Activated CD8-positive, alpha-beta memory T cell treated with anti-CD3 and anti-CD28 coated beads for 36 hours (primary cell): ENCODE measurements at regions not wholly inside any gene's neighbourhood (a gene's known extent, or its start where the extent isn't known, plus 50 kb on each side); places are given as distances from the start of the nearest gene placed in this dataset.

ENCODE experiments used
- CTCF ChIA-PET: fragments of 350-600 bp; sonication (Branson Sonifier 250); formaldehyde crosslinking; loops from one replicate; lab custom pipeline; 2021; ENCODE audit warnings: antibody characterized with exemption; lab: Charles Lee
- POLR2A ChIA-PET: fragments of 350-600 bp; sonication (Branson Sonifier 250); formaldehyde crosslinking; loops from one replicate; lab custom pipeline; 2021; ENCODE audit warnings: antibody characterized with exemption; lab: Charles Lee

DNA sequence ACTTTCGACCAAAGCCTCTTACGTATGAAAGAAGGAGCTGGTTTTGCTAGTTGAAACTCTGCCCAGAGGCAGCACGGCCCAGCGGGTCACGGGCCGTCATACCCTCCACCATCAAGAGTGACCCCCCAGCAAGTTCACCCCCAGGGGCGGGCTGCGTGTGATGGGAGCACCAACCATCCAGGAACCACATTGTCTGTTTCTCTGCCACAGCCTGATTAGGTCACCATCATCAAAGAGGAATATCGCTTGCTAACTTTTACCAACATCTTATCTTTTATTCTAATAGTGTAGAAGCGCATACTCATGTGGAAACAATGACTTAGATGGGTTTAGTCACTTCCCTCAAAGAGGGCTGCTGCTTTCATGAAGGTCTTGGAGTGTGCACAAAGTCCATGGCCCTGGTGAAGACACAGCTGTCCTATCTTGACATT is 116.6 kb upstream of the SMIM21 start:
- POLR2A ChIA-PET: no interaction called here

DNA sequence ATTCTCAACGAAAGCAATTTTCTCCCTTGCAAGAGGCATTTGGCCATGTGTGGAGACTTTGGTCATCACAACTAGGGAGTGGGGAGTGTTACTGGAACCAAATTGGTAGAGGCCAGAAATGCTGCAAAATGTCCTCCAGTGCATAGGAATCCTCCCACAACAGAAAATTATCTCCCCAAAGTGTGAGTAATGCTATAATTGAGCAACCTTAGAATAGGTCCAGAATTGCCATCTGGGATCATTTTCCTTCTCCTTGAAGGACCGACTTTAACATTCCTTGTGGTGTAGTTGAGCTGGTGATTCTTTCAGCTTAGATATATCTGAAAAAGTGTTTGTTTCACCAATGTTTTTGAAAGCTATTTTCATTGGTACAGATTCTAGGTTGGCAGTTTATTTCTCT is 111.2 kb upstream of the SMIM21 start:
- ChIA-PET CTCF (no interaction called here), POLR2A (no interaction called here)

More for the DNA sequence above, 116.6 kb upstream of the SMIM21 start:
- CTCF ChIA-PET: no interaction called here

DNA sequence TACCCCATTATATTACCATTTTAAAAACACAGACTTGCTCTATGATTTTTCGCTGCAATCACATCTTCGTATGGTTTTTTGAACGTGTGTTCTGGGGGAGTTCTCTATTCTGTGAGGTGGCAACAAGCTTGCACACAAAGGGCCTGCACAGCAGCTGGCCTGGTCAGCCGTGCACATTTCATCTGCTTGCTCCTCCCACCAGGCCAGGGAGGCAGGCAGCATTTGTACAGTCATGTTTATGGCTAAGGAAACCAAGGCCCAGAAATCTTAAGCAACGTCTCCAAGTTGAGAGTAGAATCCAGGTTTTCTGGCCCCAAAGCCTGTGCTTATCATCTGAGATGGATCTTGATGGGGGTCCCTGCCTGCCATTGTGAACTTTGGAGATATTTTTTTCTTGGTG is 106.4 kb upstream of the SMIM21 start:
- POLR2A ChIA-PET: no interaction called here
- CTCF ChIA-PET: interaction anchor here (0.6 kb wide), 1 partner anchor 270 kb away, joined by 4 read pairs; no protein-coding TSS in a partner anchor

DNA sequence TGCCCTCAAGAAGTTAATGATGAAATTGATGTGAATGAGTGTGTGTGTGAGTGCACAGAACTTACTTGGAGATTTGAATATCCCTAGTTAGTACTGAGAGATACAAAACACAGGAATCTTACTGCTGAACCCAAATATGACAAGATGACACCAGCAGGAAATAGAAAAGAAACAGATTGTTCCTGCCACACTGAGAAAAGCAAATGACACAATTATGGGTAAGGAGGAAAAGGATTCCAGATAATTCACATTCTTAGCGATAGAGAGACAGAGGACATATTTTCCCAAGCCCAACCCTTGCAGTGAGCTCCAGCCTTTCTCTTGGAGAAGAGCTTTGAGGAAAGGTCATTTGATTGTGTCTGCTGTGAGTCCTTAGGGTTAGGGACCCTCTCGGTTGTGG is 105.7 kb upstream of the SMIM21 start:
- POLR2A ChIA-PET: no interaction called here
- CTCF ChIA-PET: interaction anchor here (0.6 kb wide), 1 partner anchor 269 kb away, joined by 4 read pairs; no protein-coding TSS in a partner anchor

DNA sequence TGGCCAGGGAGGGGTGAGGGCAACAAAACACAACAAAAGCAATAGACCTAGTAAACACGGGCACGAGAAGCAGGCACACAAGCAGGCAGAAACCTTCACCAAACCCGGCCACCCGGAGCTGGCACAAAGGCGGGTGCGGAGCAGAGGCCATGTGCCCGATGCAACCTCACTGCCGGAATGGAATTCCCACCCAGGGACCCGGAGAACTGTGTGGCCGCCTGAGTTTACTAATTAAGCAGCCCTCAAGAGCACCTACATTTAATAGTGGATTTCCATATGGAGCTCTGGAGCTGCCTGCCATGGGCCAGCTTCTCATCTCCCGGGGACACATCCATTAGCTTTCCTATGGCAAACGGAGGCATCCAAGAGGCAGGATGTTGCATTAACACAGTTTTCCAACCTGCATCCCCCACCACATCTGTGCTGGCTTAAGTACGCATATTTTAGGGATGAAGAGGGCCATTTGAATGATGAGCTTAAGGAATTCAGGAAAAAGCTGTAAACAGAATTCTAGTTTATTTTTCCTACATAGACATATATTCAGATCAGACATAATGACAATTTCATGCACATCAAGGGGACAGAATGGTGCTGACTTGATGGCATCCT is 104.5 kb upstream of the SMIM21 start:
- ChIA-PET POLR2A (no interaction called here), CTCF (no interaction called here)

DNA sequence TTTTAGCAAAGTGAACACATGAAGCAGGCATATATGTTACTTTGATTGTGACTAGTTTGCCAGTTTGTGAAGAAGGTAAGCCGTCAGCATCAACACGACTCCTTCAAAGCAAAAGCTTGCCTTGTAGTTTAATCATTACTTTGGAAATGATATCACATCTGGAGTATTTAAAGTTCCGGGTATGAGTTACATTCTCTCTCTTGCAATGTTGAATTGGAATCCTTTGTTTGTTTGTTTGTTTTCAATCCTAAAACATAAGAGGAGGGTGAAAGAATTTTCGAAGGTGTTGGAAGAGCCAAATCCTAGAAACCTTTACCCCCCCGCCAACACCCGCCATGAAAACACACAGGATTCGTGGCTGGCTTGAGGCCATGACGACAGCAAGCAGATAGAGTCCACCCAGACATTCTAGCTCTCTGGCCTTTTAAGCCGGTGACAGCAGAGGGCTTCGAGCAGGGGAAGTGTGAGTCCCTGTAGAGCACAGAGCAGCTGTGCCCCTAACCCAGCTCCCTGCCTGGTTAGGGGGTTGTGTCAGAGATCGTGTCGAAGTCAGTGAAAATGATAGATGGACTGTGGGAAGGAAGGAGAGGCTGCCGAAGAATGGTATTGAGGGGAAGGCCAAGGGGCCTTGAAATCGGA is 103.8 kb upstream of the SMIM21 start:
- POLR2A ChIA-PET: no interaction called here
- CTCF ChIA-PET: no interaction called here

DNA sequence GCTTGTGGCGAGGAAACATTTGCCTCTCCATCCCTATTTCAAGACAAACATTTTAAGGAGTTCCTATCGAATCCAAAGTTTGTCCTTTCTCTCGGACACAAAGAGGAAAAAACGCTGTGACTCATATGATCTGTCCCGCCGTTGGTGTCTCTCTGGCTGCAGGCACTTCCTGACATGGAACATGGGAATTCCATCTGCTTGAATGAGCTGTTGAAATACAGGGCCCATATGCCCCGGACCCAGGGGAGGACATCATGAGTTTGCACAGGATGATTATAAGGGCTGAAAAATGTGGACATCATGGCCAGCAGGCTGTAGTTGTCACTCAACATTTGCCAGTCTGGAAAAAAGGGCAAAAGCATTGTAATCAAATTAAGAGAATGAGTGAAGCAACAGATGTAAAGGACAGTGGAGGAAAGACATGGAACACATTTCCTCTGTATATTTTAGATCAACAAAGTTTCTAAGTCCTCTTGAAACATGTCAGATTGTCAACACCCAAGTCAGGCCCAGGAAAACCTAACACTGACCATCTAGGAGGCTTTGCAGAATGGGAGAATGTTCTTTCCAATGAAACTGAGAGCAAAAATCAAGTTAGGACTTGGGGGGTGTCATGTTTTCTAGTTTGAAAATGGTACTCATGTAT is 103.2 kb upstream of the SMIM21 start:
- CTCF ChIA-PET: no interaction called here
- POLR2A ChIA-PET: no interaction called here

DNA sequence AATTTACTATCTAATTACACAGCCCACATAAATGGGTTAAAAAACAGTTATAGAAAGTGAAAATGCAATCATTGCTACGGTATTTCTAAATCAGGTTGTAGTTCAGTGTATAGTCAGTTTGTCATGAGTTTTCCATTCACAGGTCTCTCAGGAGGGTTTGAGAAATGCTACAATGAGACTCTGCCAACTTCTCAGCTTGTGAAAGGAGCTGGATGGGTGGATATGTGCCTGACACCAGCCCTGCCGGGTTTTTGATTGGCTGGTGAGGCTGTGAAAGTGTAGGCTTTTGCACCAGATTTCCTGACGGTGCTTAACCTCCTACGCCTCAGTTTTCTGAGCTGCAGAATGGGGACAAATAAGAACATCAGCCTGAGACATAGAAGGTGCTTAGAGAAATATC is 102.6 kb upstream of the SMIM21 start:
- CTCF ChIA-PET: no interaction called here
- POLR2A ChIA-PET: no interaction called here

DNA sequence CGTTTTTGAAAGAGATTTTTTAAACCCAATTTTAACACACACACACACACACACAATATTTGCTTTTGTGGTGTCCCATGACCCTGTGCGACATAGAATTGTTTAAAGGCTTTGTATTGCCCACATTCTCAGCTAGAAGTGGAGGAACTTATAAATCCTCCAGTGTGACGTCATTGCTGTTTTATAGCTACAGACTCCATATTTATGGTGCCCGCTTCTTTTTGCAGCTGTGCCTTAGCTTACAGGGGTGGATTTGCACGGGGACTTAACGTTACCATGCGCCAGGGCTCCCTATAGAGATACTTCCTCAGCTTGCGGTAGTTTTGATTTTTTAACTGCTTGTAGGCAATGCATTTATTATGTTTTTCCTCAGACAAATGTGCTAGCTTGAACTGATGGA is 101.9 kb upstream of the SMIM21 start:
- ChIA-PET POLR2A (no interaction called here), CTCF (no interaction called here)

DNA sequence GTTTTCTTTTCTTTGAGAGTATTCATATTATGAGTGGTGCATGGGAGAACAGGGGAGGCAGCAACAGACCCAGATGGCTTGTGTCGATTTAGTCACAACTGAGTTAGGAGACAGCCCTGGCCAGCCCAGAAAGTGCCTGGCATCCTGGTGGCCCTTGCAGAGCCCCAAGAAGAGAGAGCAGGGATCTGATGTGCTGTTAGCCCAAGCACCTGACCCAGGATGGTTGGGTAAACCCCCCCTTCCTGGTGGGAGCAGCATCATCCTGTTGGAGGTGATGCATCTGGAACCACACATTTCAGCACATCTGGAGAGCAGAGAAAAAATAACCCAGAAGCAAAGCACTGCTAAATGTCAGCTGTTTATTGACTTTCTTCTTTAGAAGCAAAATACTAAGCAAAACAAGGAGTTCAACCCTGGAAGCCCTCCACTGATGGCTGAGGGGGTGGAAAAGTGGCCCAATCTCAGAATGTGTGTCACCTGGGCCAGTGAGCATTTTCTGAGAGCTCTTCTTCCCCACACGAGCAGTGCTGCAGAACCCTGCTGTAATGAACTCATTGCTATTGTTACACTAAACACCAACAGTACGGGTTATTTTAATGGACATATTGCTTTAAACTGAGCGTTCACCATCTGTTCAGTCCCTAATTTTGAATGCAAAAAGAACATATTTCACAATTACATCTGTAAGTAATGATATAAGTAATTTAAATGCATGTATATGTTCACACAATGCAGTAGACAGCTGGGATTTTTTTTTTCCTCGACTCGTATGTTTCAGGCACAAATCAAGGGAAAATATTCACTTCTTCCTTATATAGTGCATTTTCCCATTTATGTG is 100.6 kb upstream of the SMIM21 start:
- ChIA-PET CTCF (no interaction called here), POLR2A (no interaction called here)

DNA sequence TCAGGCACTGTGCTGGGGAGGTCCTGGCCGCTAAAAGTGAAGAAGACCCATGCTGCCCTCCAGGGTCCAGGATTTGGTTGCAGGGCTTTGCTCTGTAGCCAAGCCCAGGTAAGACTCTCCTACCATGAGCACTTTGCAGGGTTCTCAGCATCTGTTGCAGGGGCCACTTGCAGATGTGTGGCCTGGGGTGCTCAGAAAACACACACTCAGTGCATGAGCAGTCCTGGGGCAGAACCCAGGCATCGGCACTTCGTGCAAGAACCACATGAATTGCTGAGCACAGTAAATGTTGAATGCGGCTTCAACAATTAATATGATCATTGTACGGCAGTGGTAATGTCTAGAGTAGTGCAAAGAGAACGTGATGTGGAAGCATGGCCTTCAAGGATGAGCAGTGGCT is 98.5 kb upstream of the SMIM21 start:
- CTCF ChIA-PET: no interaction called here
- POLR2A ChIA-PET: no interaction called here

DNA sequence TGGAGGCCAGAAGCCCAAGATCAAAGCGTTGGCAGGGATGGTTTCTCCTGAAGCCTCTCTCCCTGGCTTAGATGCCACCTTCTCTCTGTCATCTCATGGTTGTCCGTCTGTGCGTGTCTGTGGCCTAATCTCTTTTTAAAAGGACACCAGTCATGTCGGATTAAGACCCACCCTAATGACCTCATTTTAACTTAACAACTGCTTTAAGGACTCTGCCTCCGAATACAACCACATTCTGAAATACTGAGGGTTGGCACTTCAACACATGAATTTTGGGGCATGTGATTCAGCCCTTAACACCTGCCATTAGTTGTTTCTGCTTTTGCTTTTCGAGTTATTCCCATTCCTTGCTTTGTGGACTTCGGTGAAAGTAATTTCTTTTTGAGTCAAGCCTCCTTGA is 97.8 kb upstream of the SMIM21 start:
- POLR2A ChIA-PET: no interaction called here
- CTCF ChIA-PET: no interaction called here

DNA sequence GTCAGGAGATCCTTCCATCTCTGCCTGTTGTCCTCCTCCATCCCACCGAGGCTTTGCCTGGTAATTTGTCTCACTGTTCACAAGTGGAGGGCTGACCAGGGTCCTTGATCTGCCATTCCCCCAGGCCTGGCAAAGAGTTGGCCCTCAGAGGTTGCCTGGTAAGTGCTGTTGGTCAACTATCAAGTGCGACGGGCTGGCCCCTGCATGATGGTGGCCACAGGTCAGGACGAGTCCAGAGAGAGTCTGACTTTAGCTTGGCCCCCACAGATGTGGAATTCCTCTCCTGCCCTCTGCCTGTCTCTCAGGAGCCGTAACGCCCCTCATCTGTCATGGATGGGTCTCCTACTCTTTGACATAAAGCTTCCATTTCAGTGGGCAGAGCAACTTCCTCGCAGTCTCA is 97.3 kb upstream of the SMIM21 start:
- POLR2A ChIA-PET: no interaction called here
- CTCF ChIA-PET: no interaction called here

DNA sequence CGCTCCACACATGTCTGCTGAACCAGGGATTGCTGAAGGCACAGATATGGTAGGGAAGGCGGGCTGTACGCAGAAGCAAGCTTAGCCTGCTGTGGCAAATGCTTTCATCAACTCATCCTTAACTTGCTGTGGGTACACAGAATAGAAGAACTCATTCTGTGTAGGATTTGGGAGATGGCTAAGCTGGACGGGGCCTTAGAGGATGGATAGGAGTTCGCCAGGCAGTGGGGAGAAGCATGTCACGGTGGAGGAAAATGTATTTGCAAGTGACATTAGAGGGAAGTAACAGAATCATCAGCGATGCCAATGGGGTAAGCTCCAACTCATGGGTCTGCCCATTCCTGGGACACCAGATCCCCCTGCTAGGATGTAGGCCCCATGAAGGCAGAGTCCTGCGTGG is 96.7 kb upstream of the SMIM21 start:
- ChIA-PET POLR2A (no interaction called here), CTCF (no interaction called here)

DNA sequence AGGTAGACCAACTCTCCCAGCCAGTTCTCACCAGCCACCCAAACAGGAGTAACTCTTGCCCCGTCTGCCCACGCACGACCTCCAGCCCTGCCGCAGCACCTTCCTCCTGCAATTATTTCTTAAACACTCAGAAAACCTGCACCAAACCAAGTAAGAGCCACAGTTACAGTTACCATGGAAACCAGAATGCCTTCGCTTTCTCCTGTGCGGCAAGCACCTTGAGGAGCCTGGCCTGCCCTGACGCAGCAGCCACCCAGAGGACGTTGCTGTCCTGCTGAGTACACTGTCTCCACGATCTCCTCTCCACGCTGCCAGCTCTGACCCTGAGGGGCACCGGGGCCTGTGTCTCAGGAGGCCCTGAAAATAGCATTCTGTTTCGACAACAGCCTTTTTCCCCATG is 94.3 kb upstream of the SMIM21 start:
- ChIA-PET CTCF (no interaction called here), POLR2A (no interaction called here)

DNA sequence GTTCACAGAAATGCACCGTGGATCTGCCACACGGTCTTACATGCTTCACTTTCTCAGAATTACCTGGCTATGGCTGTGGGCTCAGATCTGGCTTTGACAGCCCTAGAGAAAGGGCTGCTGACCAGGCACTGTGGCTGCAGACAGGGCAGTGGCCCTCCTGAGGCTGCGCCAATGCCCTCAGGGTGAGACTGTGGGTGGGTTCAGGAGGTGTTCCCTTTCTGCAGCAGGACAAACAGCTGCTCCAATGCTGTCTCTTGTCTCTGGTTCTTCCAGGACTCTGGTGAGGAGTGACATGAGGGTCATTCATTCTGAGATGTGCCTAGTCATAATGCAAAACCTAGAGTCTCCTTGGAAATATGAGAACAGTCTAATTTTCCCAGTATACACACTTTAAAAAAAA is 90.5 kb upstream of the SMIM21 start:
- ChIA-PET POLR2A (no interaction called here), CTCF (no interaction called here)

DNA sequence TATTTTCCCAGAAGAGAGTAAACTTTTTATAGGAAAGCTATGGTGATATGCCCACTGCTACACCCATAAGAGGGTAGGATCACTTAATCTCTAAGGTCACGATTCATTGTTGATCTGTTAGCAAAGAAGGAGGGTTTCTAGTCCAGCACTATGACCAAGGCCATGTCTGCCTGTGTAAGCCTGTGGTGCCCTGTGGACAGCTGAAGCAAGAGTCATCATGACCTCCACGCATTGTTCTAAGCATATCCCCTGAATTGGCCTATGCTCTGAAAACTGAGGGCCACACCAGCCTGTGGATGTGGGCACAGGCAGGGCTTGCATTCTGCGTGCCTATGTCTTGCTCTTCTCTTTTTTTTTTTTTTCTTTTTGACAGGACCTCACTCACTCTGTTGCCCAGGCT is 89.8 kb upstream of the SMIM21 start:
- ChIA-PET POLR2A (no interaction called here), CTCF (no interaction called here)

DNA sequence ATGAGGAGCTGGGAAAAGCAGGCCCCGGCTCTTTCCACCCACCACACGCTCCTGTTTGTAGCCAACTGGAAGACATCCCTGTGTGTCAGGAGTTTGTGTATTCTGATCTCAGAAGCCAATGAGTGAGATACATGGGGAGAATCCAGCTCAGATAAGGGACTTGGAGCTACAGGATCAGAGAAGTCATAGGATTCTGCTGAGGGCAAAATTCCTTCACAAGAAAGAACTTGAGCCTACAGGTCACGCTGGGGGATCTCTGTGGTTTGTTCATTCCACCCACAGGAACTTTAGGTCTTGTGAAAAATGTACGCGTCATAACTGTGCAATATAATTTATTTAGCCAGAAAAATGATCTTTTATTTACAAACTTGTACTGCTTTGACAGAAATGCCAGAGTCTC is 80.1 kb upstream of the SMIM21 start:
- CTCF ChIA-PET: no interaction called here
- POLR2A ChIA-PET: no interaction called here

DNA sequence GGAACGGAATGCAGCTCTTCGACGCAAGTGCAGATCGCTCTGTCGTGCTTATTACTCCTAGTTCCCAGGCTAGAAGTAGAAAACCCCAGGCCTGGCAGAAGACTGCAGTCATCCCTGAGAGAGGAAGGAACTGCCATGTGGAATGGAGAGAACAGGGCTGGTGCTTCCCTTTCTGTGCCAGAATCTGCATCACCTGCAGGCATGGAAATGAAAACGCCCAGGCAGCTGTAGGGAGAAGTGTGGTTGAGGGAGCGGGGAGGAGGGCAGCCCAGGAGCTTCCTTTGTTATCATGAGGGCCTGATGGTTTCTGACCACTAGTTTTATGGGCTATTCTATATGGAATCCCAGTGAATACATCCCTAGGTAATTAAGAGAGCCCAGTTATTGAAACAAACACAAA is 79.4 kb upstream of the SMIM21 start:
- ChIA-PET POLR2A (no interaction called here), CTCF (no interaction called here)

DNA sequence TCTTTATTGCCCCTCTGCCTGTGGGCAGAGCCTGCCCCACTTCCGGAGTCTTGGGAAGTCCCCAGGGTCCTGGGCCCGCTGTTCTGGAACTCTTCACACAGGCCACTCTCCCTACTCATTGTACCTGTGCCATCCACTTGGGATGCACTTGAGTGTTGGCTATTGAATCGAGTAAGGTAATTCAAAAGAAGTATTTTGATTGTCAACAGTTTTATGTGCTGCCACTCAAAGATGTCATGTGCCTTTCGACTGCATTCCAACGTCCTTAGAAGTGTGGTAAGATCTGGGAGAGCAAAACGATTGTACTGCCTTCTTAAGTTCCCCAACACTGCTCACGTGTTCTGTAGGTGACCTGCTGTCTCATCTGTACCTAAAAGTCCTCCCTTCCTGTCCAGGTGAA is 77.0 kb upstream of the SMIM21 start:
- CTCF ChIA-PET: no interaction called here

More for the DNA sequence above, 77.0 kb upstream of the SMIM21 start:
- POLR2A ChIA-PET: no interaction called here
